Activated naive CD8-positive, alpha-beta T cell treated with anti-CD3 and anti-CD28 coated beads, Interleukin-2, amount 10 ng/mL, durations not matched to agents 7 days and 5 days (primary cell): ENCODE measurements at regions not wholly inside any gene's neighbourhood (a gene's known extent, or its start where the extent isn't known, plus 50 kb on each side); places are given as distances from the start of the nearest gene placed in this dataset.

ENCODE experiments used
- ATAC-seq: fragments of 150-1000 bp; cut with Tn5 transposase; one replicate; pipeline ENCODE4 v1.10.0; 2021; ENCODE audit warnings: low read depth, moderate library complexity
- POLR2A ChIA-PET: fragments of 350-600 bp; sonication (Branson Sonifier 250); formaldehyde crosslinking; loops from one replicate; lab custom pipeline; 2021; ENCODE audit warnings: antibody characterized with exemption; lab: Charles Lee
- DNase-seq: peaks from one replicate; pipeline ENCODE4 v3.0.0; 2021
- H3K27ac Mint-ChIP-seq: one replicate; pipeline ENCODE4 v1.8.0; 2022; ENCODE audit warnings: mild to moderate bottlenecking, mixed read lengths
- H3K27me3 Mint-ChIP-seq: one replicate; pipeline ENCODE4 v1.8.0; 2022; ENCODE audit warnings: mild to moderate bottlenecking, moderate library complexity, mixed read lengths
- H3K36me3 Mint-ChIP-seq: one replicate; pipeline ENCODE4 v1.8.0; 2021; ENCODE audit warnings: mild to moderate bottlenecking, mixed read lengths
- H3K4me1 Mint-ChIP-seq: one replicate; pipeline ENCODE4 v1.8.0; 2021; ENCODE audit warnings: mixed read lengths
- H3K4me3 Mint-ChIP-seq: one replicate; pipeline ENCODE4 v1.8.0; 2022; ENCODE audit warnings: mild to moderate bottlenecking, moderate library complexity, mixed read lengths
- H3K9me3 Mint-ChIP-seq: one replicate; pipeline ENCODE4 v1.8.0; 2021; ENCODE audit warnings: mixed read lengths

DNA sequence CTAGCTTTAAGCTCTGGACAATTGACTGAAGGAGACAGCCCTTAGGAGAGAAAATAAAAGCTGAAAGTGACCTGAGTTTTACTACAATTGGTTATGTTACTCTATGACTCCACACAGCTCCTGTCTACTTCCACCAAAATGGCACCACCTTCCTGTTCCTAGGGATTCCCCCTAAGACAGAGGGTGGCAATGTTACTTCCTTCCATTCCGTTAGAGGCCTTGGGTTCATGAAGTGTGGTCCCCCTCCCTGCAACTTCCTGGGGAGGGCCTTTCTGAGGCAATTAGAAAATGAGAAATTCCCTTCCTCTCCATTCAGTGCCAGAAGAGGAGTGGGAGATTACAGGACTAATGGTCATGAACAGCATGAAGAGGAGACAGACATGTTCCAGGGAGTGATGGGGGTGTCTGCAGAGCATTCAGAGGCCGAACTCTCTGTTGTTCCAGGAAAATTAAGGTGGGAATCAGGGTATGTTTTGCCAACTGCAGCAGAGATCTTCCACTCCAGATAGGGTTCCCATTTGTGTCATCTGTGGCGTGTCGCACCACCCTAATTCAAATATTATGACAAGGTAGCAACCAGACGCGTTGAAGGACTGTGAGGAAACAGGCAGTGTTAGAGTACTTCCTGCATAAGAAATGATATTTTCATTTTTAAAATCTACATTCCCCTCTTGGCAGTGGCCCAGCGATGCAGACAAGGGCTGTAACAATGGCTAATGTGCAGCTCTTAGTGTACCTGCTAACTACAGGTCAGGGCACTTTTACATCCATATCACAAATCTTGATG lies 53.1 kb upstream of the TRIM67 start:
- DNase-seq, result no peak
- H3K27ac Mint-ChIP-seq, result no peak overlapping the region
- no peak overlapping the region for H3K4me3 Mint-ChIP-seq
- H3K36me3 Mint-ChIP-seq, result no peaks in the 10 kb centered on the region
- ATAC-seq, result no peak
- POLR2A ChIA-PET, result no interaction called here
- peaks cover 24% of the 10 kb centered on the region for H3K27me3 Mint-ChIP-seq
- H3K4me1 Mint-ChIP-seq, result peaks cover 2% of the 10 kb centered on the region
- peaks cover 5% of the 10 kb centered on the region for H3K9me3 Mint-ChIP-seq

DNA sequence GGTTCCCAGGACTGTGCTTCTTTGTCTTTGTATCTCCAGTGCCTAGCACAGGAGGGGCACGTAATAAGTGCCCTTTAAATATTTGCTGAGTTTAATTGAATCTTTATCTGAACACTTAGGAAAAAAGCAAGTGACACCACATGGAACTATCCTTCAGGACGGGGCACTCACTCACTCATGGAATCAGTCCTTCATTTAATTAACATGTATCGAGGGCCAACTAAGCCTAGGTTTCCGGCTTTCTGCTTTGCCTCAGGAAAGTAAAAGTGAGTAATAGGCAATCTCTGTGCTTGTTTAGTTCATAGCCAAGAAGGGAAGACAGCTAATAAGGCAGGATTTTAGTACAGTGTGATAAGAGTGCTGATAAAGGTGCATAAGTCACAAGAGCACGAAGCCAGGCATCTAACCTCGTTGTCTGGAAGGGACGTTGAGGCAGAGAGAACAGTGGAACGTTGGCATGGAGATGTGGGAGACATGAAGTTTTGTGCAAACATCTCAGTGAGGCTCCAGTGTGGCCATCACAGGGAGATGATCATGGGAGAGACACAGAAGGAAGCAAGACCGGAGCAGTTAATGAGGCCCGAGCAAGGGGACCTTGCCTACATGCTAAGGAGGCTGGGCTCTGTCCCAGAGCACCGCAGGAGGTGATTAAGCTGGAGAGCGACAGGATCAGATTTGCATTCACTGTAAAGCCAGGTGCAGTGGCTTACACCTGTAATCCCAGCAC lies 54.1 kb upstream of the TRIM67 start:
- H3K4me3 Mint-ChIP-seq, result no peak overlapping the region
- H3K27ac Mint-ChIP-seq, result no peak overlapping the region
- no peaks in the 10 kb centered on the region for H3K36me3 Mint-ChIP-seq
- ATAC-seq (no peak), DNase-seq (no peak)
- H3K4me1 Mint-ChIP-seq, result peaks cover 2% of the 10 kb centered on the region
- peaks cover 25% of the 10 kb centered on the region for H3K27me3 Mint-ChIP-seq
- POLR2A ChIA-PET, result no interaction called here
- H3K9me3 Mint-ChIP-seq, result peaks cover 5% of the 10 kb centered on the region

DNA sequence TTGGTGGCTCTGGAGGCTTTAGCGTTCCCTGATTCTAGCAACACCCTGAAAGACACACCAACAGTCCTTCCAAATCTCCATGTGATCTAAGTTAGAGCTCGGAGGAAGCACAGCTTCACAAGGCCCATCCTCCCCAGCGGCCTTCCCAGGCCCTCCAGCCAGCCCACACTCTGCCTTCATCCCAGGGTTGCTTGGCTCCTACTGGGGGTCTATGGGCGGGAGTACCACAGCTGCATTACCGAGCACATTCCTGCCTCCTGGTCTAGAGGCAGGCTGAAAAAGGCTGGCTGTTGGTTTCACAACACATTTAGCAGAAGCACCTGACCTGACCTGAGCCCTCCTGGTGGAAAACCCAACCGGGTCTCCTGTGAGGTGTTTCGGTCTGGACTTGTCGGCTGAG lies 54.7 kb upstream of the TRIM67 start:
- H3K27ac Mint-ChIP-seq, result no peak overlapping the region
- H3K36me3 Mint-ChIP-seq, result no peaks in the 10 kb centered on the region
- H3K4me3 Mint-ChIP-seq, result no peak overlapping the region
- ATAC-seq, result no peak
- no peak for DNase-seq
- H3K9me3 Mint-ChIP-seq, result peaks cover 5% of the 10 kb centered on the region
- peaks cover 2% of the 10 kb centered on the region for H3K4me1 Mint-ChIP-seq
- H3K27me3 Mint-ChIP-seq, result peaks cover 24% of the 10 kb centered on the region
- POLR2A ChIA-PET, result interaction anchor here (0.5 kb wide), 1 partner anchor 524 kb away, joined by 6 read pairs; no protein-coding TSS in a partner anchor

DNA sequence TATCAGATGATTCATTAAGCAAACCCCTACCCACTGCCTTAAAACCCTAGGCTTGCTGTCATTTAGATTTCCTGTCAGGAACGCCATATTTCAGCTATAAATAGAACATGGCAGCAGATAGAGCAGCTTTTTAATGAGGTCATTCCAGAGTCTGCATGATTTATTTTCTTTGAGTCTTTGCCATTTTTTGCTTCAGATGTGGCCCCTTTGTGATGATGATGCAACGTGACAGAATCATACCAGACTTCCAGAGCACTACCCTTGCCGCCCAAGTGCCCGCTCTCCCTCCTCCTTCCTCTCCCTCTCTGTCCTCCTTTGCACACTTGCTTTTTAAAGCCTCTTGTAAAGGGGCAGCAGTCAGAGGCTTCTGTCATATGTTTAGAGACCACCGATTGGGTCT lies 55.5 kb upstream of the TRIM67 start:
- H3K27me3 Mint-ChIP-seq, result peaks cover 28% of the 10 kb centered on the region
- ATAC-seq, result no peak
- no peak for DNase-seq
- H3K9me3 Mint-ChIP-seq, result peaks cover 3% of the 10 kb centered on the region
- POLR2A ChIA-PET, result no interaction called here
- H3K4me3 Mint-ChIP-seq, result no peak overlapping the region
- peaks cover 2% of the 10 kb centered on the region for H3K4me1 Mint-ChIP-seq
- H3K27ac Mint-ChIP-seq, result no peak overlapping the region
- H3K36me3 Mint-ChIP-seq, result no peaks in the 10 kb centered on the region

DNA sequence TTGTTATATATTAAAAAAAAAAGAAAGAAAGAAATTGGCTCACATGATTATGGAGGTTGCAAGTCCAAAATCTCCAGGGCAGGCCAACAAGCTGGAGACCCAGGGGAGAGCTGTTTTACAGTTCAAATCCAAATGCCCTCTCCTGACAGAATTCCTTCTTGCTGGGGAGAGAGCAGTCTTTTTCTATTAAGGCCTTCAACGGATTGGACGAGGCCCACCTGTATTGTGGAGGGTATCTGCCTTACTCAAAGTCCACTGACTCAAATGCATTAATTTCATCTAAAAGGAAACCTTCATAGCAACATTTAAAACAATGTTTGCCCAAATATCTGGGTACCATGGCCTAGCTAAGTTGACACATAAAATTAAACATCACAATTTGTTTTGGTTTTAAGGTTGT lies 56.9 kb upstream of the TRIM67 start:
- Mint-ChIP-seq H3K4me3 (no peak overlapping the region), H3K9me3 (peaks cover 3% of the 10 kb centered on the region), H3K27me3 (peaks cover 31% of the 10 kb centered on the region), H3K27ac (no peak overlapping the region), H3K36me3 (no peaks in the 10 kb centered on the region), H3K4me1 (peaks cover 2% of the 10 kb centered on the region)
- DNase-seq (no peak), ATAC-seq (no peak)
- POLR2A ChIA-PET, result no interaction called here

DNA sequence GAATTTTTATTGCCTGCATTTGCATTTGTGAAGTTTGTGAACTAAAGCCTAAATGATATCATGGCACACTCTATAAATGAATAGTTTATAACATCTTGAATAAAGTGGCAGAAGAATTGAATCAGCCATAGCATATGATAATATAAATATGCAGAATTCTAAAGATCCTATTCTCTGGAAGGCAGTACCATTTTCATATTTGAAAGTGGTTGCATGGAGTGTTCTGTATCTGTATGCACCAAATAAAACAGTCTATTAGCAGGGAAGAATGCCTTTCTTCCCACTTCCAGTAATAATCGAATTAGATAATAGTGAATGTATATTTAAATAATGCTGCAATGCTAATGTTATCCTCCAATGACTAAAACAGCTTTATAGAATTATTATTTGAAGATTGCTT lies 57.9 kb upstream of the TRIM67 start:
- no peak for ATAC-seq
- Mint-ChIP-seq H3K36me3 (no peaks in the 10 kb centered on the region), H3K27ac (no peak overlapping the region), H3K4me1 (peaks cover 2% of the 10 kb centered on the region), H3K9me3 (peaks cover 3% of the 10 kb centered on the region), H3K27me3 (peaks cover 31% of the 10 kb centered on the region), H3K4me3 (no peak overlapping the region)
- POLR2A ChIA-PET, result no interaction called here
- no peak for DNase-seq

DNA sequence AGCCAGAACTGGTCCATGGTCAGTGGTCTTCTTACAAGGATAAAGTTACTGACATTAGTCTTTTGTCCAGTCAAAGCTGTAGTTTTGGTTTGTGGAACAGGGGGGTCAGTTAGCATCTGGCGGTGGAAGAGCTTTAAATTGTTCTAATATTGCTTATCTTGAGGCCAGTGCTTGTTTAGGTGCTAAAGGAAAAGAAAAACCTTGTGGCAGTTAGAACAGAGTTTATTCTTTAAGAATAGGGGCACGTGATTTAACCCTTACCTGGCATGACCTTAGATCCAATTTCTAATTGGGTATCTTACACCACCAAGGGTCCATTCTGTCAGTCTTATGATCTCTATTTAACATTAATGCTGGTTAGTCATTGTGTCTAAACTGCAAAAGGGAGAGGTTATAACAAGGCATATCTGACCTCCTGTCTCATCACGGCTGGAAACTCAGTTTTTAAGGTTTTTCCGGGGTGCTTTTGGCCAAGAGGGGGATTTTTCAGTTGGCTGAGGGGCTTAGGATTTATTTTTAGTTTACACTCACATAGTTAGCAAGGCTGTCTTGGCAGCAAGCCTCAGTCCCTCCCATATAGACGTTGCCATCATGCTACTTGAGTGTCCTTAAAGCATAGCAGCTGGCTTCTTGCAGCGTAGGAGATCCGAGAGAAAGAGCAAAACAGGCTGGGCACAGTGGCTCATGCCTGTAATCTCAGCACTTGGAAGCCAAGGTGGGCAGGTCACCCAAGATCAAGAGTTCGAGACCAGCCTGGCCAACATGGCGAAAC lies 60.1 kb upstream of the FAM89A start:
- Mint-ChIP-seq H3K4me1 (no peaks in the 10 kb centered on the region), H3K4me3 (no peak overlapping the region), H3K36me3 (no peaks in the 10 kb centered on the region), H3K27ac (no peak overlapping the region), H3K9me3 (no peaks in the 10 kb centered on the region), H3K27me3 (peaks cover 31% of the 10 kb centered on the region)
- no peak for DNase-seq
- POLR2A ChIA-PET, result no interaction called here
- no peak for ATAC-seq

DNA sequence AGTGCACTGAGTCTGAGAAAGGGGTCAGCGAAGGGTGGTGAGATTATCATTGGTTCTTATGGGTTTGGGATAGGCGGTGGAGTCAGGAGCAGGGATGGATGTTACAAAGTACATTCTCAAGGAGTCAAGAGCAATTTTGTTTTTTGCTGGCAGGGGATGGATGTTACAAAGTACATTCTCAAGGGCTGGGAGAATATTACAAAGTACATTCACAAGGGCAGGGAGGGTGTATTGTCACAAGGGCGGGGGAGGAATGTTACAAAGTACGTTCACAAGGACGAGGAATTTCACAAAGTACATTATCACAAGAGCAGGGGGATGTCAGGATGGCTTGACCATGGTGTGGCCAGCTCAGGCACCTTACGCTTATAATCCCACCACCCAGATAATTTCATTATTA lies 59.3 kb upstream of the FAM89A start:
- POLR2A ChIA-PET, result no interaction called here
- Mint-ChIP-seq H3K9me3 (no peaks in the 10 kb centered on the region), H3K27me3 (peaks cover 29% of the 10 kb centered on the region), H3K4me3 (no peak overlapping the region), H3K36me3 (no peaks in the 10 kb centered on the region), H3K4me1 (no peaks in the 10 kb centered on the region), H3K27ac (no peak overlapping the region)
- ATAC-seq, result no peak
- no peak for DNase-seq

DNA sequence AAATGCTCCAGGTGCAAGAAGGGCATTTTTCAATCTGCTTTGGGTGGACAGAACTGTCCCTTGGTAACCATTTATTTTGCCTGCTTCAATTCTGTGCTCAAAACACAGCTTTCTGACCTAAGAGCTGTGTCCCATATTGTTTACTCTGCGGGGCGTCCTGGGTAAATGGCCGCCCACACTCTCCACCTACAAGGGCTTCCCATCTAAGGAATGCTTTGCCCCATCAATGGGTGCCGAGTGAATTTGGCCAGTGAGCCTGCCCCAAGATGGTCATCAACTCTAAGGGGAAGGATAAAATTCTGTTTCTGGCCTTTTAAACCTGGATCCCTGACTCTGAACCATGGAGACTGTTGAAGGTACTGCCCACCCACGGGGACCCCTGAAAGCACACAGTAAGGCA lies 55.5 kb upstream of the FAM89A start:
- peaks cover 19% of the 10 kb centered on the region for H3K27me3 Mint-ChIP-seq
- DNase-seq (no peak), ATAC-seq (no peak)
- no peaks in the 10 kb centered on the region for H3K4me1 Mint-ChIP-seq
- POLR2A ChIA-PET, result no interaction called here
- no peaks in the 10 kb centered on the region for H3K36me3 Mint-ChIP-seq
- no peaks in the 10 kb centered on the region for H3K9me3 Mint-ChIP-seq
- H3K27ac Mint-ChIP-seq, result no peak overlapping the region
- H3K4me3 Mint-ChIP-seq, result no peak overlapping the region

DNA sequence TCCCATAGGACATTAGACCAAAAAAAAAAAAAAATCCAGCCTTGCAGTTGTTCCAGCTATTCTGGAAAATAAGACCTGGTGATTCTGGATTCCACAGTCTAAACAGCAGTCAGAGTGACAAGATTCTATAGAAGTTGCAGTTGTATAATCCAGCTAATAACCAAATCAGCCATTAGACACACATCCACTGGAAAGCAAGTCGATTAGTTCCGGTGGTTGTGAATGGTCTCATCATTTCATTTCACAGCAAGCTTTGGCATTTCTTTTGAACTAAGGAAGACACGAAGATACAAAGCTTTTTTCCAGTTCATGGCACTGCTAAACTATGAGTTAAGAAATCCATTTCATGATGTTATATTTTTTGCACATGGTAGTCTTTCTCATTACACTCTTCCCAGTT lies 54.4 kb upstream of the FAM89A start:
- ATAC-seq (no peak), DNase-seq (no peak)
- Mint-ChIP-seq H3K4me3 (no peak overlapping the region), H3K9me3 (no peaks in the 10 kb centered on the region), H3K4me1 (no peaks in the 10 kb centered on the region), H3K27ac (no peak overlapping the region), H3K27me3 (peaks cover 19% of the 10 kb centered on the region), H3K36me3 (no peaks in the 10 kb centered on the region)
- POLR2A ChIA-PET, result interaction anchor here (0.7 kb wide), 1 partner anchor 223 kb away, joined by 5 read pairs; no protein-coding TSS in a partner anchor

DNA sequence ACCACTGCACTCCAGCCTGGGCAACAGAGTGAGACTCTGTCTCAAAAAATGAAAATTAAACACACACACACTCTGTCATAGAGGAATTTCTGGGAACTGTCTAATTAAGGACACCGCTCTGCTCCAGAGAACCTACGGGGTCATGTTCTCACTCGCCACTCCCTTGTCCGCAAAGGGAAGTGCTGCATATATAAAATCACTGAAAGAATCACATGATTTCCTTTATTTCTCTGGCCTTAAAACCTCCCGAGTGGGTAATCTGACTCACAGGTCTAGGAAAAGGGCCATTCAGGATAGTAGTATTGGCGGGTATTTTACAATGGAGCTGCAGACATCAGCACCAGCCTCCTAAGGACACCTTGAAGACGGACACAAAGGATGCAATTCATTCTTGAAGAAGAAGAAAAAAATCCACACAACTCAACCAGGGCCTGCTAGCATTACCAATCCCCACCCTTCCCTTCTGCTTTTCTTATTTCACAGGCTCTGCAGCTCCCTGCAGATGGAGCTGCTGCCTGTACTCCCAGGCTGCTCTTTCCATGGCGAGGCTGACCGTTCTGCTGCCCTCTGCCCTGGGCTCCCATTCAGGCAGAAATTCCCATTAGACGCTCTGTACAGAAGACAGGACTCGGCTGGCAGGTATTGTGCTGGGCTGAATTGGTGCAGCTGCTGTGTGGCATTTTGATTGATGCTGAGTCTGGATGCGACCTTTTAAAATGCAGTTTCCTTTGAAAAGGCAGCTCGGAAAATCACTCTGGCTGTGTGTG lies 53.3 kb upstream of the FAM89A start:
- POLR2A ChIA-PET, result no interaction called here

DNA sequence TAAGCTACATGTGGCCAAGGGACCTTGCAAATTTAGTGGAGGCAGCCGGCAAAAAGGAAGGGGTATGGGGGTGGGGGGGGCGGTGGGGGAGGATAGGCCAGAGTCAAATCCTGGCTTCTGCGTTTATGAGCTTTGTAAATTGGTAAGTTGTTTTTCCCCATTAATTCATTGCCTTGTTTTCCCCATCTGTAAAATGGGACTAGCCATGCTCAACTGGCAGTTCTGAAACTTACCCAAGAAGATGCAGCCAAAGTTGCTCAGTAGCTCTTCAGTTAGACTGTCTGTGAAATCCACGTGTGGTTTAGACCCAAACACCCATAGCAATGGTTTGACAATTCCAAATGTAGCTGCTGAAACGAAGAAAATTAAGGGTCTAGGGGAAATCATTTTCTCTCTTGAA lies 52.3 kb upstream of the FAM89A start:
- Mint-ChIP-seq H3K4me3 (no peak overlapping the region), H3K27me3 (peaks cover 27% of the 10 kb centered on the region), H3K36me3 (no peaks in the 10 kb centered on the region), H3K9me3 (no peaks in the 10 kb centered on the region), H3K27ac (no peak overlapping the region), H3K4me1 (no peaks in the 10 kb centered on the region)
- ATAC-seq, result no peak
- POLR2A ChIA-PET, result no interaction called here
- no peak for DNase-seq

More for the DNA sequence above, 53.3 kb upstream of the FAM89A start:
- Mint-ChIP-seq H3K4me3 (no peak overlapping the region), H3K36me3 (no peaks in the 10 kb centered on the region), H3K9me3 (no peaks in the 10 kb centered on the region), H3K4me1 (no peaks in the 10 kb centered on the region), H3K27me3 (peaks cover 24% of the 10 kb centered on the region), H3K27ac (no peak overlapping the region)
- ATAC-seq, result no peak
- DNase-seq, result no peak

DNA sequence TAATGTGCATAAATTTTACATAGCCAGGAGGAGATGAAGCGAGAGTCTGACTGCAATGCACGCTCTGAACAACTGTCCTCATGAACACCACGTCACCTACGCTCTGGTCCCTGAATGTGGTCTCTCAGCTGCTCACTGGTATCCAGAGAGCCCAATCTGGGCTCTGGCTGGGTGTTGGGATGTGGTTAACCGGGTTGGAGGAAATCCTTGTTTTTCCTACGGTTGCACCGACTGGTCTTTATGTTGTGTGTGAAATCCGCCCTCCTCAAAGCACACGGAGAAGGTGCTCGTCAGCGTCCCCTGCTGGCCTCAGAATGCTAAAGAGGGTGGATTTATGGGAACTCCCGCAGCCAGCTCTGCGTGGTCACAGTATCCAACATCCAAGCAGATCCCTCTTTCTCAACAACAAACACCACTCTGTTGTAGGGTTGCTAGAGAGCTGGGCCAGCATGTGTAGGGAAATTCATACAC lies 51.8 kb upstream of the FAM89A start:
- peaks cover 26% of the 10 kb centered on the region for H3K27me3 Mint-ChIP-seq
- peak; percentile 49 for DNase-seq
- H3K4me3 Mint-ChIP-seq, result no peak overlapping the region
- no peak for ATAC-seq
- no peak overlapping the region for H3K27ac Mint-ChIP-seq
- H3K9me3 Mint-ChIP-seq, result no peaks in the 10 kb centered on the region
- H3K4me1 Mint-ChIP-seq, result no peaks in the 10 kb centered on the region
- H3K36me3 Mint-ChIP-seq, result no peaks in the 10 kb centered on the region
- POLR2A ChIA-PET, result no interaction called here
